GM18867 (cell line): ENCODE measurements at regions not wholly inside any gene's neighbourhood (a gene's known extent, or its start where the extent isn't known, plus 50 kb on each side); places are given as distances from the start of the nearest gene placed in this dataset.
"Not testable (repeated sequence)": the region's sequence is repeated elsewhere in the genome, so short reads cannot be mapped to it uniquely, and the experiment has no call there.

Experiments
- ATAC-seq: cut with Tn5 transposase; IDR thresholded peaks from one replicate; pipeline ENCODE4 v1.9.1; 2021; ENCODE audit warnings: mild to moderate bottlenecking, moderate library complexity; ENCODE audit not compliant: unreplicated experiment

DNA sequence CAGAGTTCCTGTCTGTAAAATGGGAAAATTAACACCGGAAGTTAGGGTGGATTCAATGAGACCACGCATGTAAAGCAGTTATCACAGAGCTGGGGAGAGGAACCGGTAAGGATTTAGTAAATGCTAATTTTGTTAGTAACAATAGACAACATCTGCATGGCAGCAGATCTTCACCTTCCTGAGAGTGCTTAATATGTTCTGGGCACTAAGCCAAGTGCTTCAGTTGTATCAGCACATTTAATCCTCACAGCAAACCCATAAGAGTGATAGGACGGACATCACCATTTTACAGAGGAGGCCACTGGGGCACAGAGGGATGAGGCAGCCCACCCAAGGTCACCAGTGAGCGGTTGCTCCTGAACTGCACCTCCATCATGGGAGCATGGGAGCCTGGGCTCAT is 189.4 kb downstream of the WNT5A start:
- no peak for ATAC-seq

DNA sequence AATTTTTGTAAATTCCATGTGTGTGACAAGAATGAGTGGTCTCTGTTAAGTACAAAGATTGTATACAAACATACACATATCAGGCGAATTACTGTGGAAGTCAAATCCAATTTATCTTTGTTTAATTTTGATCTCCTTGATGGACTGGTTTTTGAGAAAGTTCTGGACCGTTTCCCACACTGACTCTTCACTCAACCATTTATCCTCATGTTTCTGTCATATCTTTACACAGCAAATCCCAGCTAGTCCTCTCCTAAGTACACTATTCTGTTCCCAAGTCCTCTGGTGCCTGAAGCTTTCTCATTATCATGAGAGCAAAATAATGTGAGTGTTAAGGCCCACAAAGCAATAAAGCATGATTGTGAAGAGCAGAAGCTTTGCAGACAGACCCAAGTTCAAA is 189.9 kb downstream of the WNT5A start:
- no peak for ATAC-seq

DNA sequence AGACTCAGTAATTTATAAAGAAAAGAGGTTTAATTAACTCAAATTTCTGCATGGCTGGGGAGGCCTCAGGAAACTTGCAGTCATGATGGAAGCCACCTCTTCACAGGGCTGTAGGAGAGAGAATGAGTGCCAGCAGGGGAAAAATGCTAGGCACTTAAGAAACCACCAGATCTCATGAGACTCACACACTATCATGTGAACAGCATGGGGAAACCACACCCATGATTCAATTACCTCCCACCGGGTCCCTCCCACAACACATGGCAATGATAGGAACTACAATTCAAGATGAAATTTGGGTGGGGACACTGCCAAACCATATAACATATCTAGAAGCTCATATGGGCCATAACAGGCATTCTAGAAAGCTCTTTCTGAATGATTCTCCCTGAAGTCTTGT is 190.3 kb downstream of the WNT5A start:
- no peak for ATAC-seq

DNA sequence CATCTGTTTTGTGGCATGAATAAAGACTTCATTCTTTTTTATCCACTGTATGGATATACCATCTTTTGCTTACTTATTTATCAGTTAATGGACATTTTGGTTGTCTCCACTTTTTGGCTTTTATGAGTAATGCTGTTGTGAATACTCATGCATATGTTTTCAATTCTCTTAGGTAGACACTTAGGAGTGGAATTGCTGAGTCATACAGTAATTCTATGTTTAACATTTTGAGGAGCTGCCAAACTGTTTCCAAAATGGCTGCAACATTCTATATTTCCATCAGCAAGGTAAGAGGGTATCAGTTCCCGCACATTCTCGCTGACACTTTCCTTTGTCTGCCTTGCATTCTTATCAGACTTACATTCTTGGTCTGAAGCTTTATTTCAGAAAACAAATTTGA is 191.1 kb downstream of the WNT5A start:
- no peak for ATAC-seq

DNA sequence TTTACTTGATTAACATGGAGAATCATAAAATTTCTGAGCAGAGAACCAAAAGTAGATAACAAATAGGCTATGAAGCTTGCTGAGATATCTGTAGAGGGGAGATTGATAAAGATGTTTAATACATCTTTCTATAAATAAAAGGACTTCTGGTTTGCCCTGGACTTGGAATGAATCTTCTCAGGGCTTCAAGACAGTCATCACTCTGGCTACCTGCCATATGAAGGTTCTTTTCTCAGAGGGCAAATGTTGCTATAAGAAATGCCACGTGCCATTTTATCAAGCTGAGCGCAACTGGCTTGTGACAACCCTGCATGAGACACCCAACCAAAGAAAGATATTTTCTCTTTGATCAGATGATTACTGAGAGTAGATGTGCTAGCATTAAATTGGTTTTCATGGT is 192.5 kb downstream of the WNT5A start:
- ATAC-seq = no peak

DNA sequence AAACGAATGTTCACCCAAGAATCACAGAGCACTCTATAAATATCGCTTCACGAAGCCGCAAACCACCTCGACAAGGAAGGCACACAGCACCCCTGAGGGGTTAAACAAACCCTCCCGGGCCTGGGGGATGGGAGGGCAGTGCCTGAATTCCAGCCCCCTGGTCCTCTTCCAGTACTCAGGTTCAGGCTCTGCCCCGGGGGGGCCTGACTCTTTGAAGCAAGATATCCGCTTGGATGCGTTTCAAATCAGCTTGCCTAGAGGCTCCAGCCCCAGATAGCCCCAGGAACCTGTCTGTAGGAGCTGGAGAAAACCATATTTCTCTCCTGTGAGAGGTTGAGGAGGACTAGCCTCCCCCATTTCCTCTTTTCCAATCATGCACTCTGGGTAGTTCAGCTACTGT is 194.7 kb downstream of the WNT5A start:
- ATAC-seq = no peak

DNA sequence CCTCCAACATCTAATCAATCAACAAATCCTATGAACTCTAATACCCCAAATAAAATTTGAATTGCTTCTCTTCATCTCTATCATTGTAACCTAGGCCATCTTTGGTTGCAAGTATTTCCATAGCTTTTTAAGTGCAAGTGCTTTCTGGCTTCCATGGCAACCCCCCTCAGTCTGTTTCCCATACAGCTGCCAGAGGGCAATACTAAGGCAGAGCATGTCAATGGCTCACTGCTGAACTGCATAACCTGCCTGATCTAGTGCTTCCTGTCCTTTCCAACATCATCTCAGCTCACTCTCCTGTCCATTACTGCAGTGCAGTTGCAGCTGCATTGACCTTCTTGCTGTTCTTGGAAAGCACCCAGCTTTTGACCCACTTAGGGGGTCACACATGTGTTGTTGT is 198.4 kb downstream of the WNT5A start:
- ATAC-seq = no peak

DNA sequence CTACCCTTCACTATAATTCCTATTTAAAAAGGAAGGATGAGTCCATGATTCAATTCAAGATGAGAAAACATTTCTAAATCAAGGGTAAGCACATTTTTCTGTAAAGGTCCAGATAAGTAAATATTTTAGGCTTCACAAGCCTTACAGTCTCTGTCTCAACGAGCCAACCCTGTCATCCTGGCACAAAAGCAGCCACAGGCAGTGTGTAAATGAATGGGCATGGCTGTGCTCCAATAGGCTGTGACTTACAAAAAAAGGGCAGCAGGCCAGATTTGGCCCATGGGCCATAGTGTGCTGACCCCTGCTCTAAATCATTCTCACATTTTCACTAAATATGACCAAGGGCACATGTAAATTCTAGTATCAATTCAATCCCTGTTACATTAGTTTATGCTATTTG is 200.4 kb downstream of the WNT5A start:
- no peak for ATAC-seq

DNA sequence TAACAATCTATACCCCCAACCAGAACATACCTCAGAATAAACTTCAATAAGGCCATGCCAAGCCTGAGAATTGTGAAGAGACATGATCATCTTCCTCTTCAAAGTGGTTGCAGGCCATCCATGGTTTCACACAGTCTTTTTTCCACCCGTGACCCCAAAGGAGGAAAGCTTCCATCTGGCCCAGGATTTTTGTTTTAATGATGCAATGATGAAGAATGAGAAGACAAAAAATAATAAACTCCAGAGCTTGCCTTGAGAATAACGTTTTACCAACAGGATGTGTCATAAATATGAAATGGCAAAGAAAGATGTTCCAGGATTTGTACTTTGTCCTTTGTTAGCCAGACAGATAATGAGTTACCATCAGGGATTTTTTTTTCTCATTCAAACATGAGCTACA is 201.9 kb downstream of the WNT5A start:
- ATAC-seq = no peak

DNA sequence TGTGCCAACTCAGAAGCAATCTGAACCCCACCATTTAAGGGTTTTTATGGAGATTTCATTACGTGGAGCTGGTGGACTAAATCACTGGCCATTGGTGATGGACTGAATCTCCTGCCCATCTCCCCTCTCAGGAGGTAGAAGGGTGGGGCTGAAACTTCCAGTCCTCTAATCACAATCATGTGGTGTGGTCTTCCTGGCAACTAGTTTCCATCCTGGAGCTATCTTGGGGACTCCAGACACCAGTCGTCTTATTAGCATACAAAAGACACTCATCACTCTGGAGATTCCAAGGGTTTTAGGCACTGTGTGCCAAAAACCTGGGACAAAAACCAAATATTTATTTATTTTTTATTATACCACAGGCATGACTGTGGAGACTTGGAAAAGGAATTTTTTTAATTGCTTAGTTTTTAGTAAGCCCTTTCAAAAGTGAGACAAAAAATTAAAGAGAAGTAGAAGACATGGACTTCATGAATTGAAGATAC is 203.6 kb downstream of the WNT5A start:
- ATAC-seq = no peak

DNA sequence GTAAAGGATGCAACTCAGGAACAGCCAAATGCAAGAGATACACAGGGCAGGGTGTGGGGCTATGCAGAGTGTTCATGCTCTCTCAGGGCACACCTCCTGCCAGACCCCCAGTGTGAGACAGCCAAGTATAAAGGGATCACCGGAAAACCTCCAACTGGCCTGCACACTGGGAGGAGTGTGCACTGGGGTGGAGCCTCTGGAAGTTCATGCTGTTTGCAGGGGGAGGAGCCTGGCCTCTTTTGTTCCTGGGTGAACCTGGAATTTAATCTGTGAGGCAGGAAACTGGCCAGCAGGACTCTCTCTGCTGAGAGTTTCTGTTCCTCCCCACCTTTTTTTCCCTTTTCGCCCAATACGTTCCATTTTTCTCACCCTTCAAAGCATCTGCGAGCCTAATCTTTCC is 204.1 kb downstream of the WNT5A start:
- ATAC-seq = no peak

DNA sequence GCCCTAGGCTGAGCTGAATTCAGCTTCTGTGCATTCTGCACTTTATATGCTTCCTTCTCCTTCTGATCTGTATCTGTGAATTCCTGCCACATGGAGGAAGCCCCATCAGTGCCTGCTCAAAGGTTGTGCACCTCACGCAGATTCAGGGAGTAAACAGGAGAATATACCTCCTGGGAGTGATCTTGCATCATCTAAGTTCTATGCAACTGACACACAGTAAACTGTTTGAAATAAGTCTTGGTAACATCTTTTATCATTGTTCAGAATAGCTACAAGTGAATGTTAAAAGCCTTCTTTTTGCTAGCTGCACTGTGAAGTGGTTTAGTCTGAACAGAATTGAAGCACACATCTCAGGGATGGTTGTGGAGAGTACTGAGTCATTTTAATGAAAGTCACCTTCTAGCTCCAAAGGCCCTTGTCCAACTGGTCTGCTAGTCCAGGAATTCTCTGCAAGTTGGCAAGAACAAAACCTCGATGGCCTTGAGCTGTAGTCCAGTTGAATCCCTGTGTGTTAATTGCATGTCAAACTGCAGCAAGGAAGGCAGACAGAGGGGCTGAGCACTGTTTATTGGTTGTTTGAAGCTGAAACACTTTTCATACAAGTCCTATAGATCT is 215.0 kb downstream of the WNT5A start:
- ATAC-seq = no peak

DNA sequence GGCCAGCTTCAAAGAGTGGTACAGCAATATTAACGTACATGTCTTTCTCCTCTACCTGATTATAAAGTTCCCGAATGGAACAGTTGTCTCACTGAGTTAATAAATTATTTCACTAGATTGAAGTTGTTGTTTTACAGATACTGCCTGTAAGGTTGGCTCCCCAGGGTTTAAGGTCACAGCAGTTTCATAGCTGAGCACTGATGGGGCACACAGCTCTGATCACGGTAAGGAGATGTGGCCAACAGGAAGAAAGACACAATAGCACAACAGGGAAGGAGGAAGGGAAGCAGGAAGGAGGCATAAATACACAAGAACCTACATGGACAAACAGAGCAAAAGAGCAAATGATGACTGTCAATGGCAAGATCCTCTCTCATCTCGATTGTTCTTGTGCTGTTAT is 215.6 kb downstream of the WNT5A start:
- no peak for ATAC-seq

DNA sequence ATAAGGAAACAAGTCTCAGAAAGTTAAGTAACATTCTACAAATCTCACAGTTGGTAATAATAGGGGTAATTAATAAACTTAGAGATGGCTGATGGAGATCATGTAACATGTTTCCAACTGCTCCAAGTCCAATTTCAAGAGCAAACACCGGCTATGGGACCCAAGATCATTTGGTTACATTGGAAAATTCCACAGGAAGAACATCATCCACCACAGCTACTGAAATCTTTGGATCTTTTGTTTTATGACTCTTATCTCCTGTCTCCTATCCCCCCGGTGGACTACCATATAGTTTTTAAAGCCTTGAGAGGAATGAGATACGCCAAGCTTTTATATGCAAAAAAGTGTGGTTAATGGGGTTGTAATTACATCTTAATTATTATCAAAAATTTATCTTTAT is 216.1 kb downstream of the WNT5A start:
- ATAC-seq = no peak

DNA sequence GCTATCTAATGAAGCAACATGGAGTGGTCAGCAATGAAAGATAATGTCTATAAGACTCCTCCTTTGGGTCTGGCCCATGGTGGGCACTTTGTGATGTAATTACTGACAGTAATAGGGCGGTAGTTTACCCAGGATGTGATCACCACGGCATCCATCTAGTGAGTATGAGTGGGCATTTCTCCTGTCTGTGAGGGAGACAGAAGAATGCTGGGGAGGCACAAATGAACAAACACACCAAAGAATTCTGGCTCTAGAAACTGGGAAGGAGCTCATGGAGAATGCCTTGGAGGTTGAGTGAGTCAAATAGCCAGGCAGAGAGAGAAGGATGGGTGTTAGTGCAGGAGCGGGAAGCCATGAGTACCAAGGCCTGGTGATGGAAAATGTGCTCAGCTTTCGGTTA is 217.5 kb downstream of the WNT5A start:
- ATAC-seq = no peak

DNA sequence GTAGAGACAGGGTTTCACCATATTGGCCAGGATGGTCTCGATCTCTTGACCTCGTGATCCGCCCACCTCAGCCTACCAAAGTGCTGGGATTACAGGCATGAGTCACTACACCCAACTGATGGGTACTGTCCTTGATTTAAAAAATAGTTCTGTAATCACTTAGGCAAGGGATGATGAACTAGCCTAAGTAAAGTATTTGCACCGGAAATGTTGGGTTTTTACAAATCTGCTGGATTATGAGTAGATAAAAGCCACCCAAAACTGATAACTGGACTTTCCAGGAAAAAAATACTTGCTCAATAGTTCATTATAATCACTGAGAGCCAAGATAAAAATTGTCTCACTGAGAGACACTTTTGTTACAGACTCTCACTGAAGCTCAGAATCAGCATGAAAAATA is 218.0 kb downstream of the WNT5A start:
- no peak for ATAC-seq

DNA sequence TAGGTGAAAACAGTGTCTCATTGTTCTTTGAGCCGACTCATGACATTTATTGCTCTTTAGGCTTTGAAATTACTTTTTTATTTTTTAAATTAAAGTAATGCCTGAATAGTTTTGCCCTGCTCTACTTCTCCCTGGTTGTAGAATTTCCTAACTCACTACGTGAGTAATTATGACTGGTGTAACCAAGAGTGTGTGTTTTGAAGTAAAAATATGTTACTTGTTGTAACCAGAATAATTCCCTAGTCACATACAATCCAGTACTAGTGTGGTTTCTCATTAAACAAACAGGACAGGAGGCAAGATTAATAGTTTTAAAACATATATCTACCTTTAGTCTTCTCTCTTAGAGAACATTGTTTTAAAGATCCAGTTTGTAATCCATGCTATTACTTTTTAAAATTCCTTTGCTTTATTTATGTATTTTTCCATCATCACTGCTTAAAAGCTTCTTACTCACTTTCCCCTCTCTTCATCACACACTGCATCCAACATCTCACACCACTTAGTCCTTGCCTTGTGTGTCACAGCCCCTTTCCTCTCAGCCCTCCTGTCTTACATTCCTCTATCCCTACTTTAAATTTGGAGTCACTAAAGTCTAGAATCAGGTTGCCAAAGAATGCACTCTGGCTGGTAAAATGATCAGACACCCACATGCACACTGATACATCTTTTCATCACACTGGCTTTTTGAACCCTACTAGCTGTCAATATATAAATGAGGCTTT is 219.7 kb downstream of the WNT5A start:
- ATAC-seq = no peak

DNA sequence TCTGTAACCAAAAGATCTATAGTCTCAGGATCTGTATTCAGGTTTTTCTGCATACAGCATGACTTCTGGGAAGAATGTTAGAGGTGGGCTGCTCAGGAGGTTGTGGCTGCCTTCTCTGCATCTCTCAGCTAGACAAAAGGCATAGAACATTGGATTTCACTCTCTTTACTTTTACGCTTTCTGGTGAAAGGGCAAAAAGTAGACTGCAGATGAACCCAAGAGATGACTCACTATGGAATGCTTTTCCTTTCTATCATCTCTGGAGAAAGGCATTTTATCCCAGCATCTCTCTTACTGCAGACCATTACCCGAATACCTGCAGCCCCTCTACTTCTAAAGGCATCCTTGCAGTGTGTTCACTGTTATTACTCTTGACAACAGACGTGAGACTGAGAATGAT is 222.2 kb downstream of the WNT5A start:
- no peak for ATAC-seq

DNA sequence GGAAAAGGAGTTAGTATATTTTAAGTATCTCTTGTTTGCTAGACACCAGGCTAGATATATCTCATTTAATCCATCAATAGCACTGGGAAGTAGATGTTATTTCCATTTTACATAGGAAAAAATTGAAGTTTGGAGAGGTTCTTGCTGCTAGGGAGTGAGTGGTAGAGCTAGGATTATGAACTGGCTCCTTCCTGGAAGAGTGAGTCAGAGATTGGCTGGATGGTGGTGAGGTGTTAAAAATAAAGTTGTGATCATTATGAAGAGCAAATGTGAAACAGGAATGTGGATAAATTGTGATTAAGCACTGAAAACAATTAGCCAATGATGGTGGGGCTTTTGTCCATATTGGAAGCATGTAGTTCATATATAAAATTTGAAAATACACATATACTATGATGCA is 234.2 kb downstream of the WNT5A start:
- ATAC-seq = no peak

DNA sequence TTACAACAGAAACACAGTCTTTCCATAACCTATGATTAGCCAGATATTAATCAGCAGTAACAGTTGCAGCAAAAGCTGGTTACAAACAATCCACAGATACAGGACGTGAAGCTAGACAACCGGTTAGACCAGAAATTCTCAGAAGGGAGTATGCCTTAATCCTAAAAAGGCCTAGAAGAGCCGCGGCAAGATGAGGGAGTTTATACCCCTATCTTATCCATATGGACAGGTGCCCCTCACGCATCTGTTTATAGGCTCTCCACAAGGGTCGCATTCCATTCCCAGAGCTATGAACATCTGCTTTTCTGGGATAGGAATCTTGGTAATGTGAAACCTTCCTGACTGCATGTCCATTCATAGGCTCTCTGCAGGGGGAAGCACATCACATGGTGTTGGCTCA is 237.9 kb downstream of the WNT5A start:
- not testable (repeated sequence) for ATAC-seq

DNA sequence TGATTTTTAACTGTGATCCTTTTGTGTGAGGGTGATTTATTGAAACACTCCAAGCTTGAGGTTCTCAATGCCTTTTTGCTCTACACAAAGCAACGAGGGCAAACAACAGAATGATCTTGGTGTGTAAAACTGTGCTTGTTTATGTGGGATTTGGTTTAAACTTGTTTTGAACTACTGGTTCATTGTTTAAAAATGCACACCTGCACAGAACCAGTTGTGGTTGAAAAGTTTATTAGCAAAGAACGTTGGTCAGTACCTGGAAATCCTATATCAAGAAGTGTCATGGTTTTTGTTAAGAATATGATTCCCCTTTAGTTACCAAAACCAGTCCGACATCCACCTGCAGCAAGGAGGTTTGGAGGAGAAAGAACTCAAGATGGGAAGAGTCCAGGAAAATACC is 239.4 kb downstream of the WNT5A start:
- no peak for ATAC-seq

DNA sequence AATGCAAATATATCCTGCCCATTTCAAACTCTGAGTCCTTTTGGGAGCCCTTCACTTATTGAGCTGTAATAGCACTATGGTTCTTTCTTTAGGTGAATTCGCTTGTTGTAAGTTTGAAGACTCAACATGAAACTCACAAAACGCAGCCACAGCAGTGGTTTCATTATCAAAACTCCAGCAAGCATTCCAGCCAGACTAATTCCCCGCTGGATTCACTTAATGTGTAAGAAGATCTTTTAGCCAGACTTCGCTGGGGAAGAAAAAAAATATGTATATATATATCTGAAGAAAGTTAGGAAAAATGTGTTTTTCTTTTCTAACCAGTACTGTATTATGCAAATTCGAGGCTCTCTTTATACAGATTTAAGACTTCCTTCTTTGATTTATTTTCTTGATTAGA is 241.1 kb downstream of the WNT5A start:
- ATAC-seq = no peak

DNA sequence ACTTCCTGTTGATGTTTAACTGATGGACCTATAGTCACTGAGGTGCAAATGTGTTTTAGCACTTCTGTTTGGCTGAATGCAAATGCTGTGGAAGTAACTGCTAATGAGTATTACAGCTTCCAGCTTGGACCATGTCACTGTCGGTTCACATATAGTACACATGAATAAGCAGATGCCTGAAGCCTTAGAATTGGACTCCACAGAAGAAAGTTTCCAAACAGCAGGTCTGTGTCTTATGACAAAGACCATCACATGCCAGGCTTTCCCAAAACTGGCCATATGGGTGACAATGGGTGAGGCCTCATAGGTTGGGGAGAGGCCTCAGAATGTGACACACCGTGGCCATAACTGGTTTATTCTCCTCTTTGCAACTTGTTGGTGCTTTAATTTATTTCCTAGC is 241.8 kb downstream of the WNT5A start:
- ATAC-seq = no peak
